Activated CD4-positive, alpha-beta T cell treated with anti-CD3 and anti-CD28 coated beads, Interleukin-2, amount 50 U/mL, for 24 hours (primary cell): ENCODE measurements at regions not wholly inside any gene's neighbourhood (a gene's known extent, or its start where the extent isn't known, plus 50 kb on each side); places are given as distances from the start of the nearest gene placed in this dataset.
A peak's percentile ranks its signal among the peaks of the same experiment; 100 is the strongest.

Experiments used
- DNase-seq, 2 donors: peaks; one replicate each; pipeline ENCODE4 v3.0.0-alpha.2; 2020; ENCODE audit warnings: low read depth in 1 of 2, low spot score in 1 of 2

- no peak for DNase-seq
Measured at GRCh38 chr11:76298255-76298654, 82.7 kb downstream of the THAP12 start.

- DNase-seq: no peak
Measured at GRCh38 chr11:76296731-76297542, 84.0 kb downstream of the THAP12 start.

- no peak for DNase-seq
Measured at GRCh38 chr11:76293189-76293631, 86.9 kb upstream of the WNT11 start.

- DNase-seq: no peak
Measured at GRCh38 chr11:76292583-76293188, 86.4 kb upstream of the WNT11 start.

GRCh38 chr11:76291576-76292526 lies 85.5 kb upstream of the WNT11 start:
- DNase-seq: no peak

- DNase-seq: peak in 1 of 2 donors; percentile 4
Measured at GRCh38 chr11:76288166-76288980, 82.1 kb upstream of the WNT11 start.

- DNase-seq: no peak
Measured at GRCh38 chr11:76287227-76287626, 80.9 kb upstream of the WNT11 start.

- no peak for DNase-seq
Measured at GRCh38 chr11:76285397-76286104, 79.2 kb upstream of the WNT11 start.

GRCh38 chr11:76284161-76284560 lies 77.9 kb upstream of the WNT11 start:
- no peak for DNase-seq

GRCh38 chr11:76282811-76283595 lies 76.7 kb upstream of the WNT11 start:
- DNase-seq: no peak

- no peak for DNase-seq
Measured at GRCh38 chr11:76282172-76282571, 75.9 kb upstream of the WNT11 start.

GRCh38 chr11:76281558-76281906 lies 75.2 kb upstream of the WNT11 start:
- DNase-seq: no peak

GRCh38 chr11:76280882-76281557 lies 74.7 kb upstream of the WNT11 start:
- no peak for DNase-seq

- DNase-seq: no peak
Measured at GRCh38 chr11:76280151-76280881, 74.0 kb upstream of the WNT11 start.

GRCh38 chr11:76279646-76280045 lies 73.3 kb upstream of the WNT11 start:
- no peak for DNase-seq

GRCh38 chr11:76279038-76279437 lies 72.7 kb upstream of the WNT11 start:
- DNase-seq: no peak

GRCh38 chr11:76278526-76278925 lies 72.2 kb upstream of the WNT11 start:
- DNase-seq: no peak
